Esophagus squamous epithelium (tissue), 4 donors: ENCODE measurements at regions not wholly inside any gene's neighbourhood (a gene's known extent, or its start where the extent isn't known, plus 50 kb on each side); places are given as distances from the start of the nearest gene placed in this dataset.

Experiments
- CTCF ChIP-seq, 6 experiments: fragments of 450-650 bp in 4 of 6; fragments of 200-600 bp in 2 of 6; sonication (generic) in 2 of 6; IDR thresholded peaks; one replicate each; pipeline ENCODE4 v1.5.1; 2016 to 2019; ENCODE audit warnings: antibody characterized with exemption in 6 of 6, mild to moderate bottlenecking in 4 of 6, moderate library complexity in 4 of 6
- POLR2A ChIP-seq, 4 donors: fragments of 450-650 bp; IDR thresholded peaks; one replicate each; pipeline ENCODE4 v1.6.1; 2017; ENCODE audit warnings: antibody characterized with exemption in 4 of 4, mild to moderate bottlenecking in 4 of 4, moderate library complexity in 3 of 4

GRCh38 chr3:22996920-22997571, 206.1 kb upstream of the UBE2E2 start:
- no peak for TF ChIP-seq CTCF (IDR thresholded peaks at IDR 0.05)
- TF ChIP-seq POLR2A (IDR thresholded peaks at IDR 0.05) = no peak
